Neuronal stem cell (in vitro differentiated cells): ENCODE measurements at regions not wholly inside any gene's neighbourhood (a gene's known extent, or its start where the extent isn't known, plus 50 kb on each side); places are given as distances from the start of the nearest gene placed in this dataset.

Experiments
- DNase-seq: peaks from one replicate; pipeline ENCODE4 v3.0.0-alpha.2; 2013; ENCODE audit warnings: low spot score
- H2AFZ ChIP-seq: one replicate; pipeline ENCODE4 v1.6.1; 2013; ENCODE audit warnings: mild to moderate bottlenecking, low read length, inconsistent platforms
- H2AK5ac ChIP-seq: 2 replicates; pipeline ENCODE4 v1.6.1; 2013; ENCODE audit warnings: low read depth, mild to moderate bottlenecking, inconsistent platforms, low read length, moderate library complexity, mixed read lengths
- H2BK120ac ChIP-seq: 2 replicates; pipeline ENCODE4 v1.6.1; 2013; ENCODE audit warnings: low read depth, mild to moderate bottlenecking, inconsistent platforms, low read length, moderate library complexity, mixed read lengths
- H2BK12ac ChIP-seq: one replicate; pipeline ENCODE4 v1.6.1; 2013; ENCODE audit warnings: low read length, inconsistent platforms
- H2BK15ac ChIP-seq: 2 replicates; pipeline ENCODE4 v1.6.1; 2013; ENCODE audit warnings: mild to moderate bottlenecking, low read length, inconsistent platforms, mixed read lengths
- H2BK5ac ChIP-seq: one replicate; pipeline ENCODE4 v1.6.1; 2013; ENCODE audit warnings: inconsistent platforms, mild to moderate bottlenecking, low read length, moderate library complexity
- H3K14ac ChIP-seq: one replicate; pipeline ENCODE4 v1.6.1; 2013; ENCODE audit warnings: low read length, inconsistent platforms
- H3K18ac ChIP-seq: 2 replicates; pipeline ENCODE4 v1.6.1; 2013; ENCODE audit warnings: low read length, inconsistent platforms
- H3K23ac ChIP-seq: 2 replicates; pipeline ENCODE4 v1.6.1; 2013; ENCODE audit warnings: low read depth, mild to moderate bottlenecking, mixed read lengths, low read length, inconsistent platforms; ENCODE audit not compliant: poor library complexity
- H3K27ac ChIP-seq: replicated peaks from 3 replicates; pipeline ENCODE4 v1.5.1; 2013; ENCODE audit warnings: low read length, inconsistent platforms
- H3K27me3 ChIP-seq, 3 experiments: 2 replicates each; pipeline ENCODE4 v1.6.1; 2013; ENCODE audit warnings: low read length in 3 of 3, mild to moderate bottlenecking in 2 of 3, inconsistent platforms in 1 of 3, low read depth in 1 of 3, mixed read lengths in 1 of 3, moderate library complexity in 1 of 3; ENCODE audit not compliant: control insufficient read depth in 3 of 3, insufficient read depth in 3 of 3
- H3K36me3 ChIP-seq, 2 donors: replicated peaks in 1 of 2; 2 replicates each; pipeline ENCODE4 v1.6.1; 2013; ENCODE audit warnings: low read length in 2 of 2; ENCODE audit not compliant: control insufficient read depth in 2 of 2, insufficient read depth in 2 of 2
- H3K4ac ChIP-seq: 2 replicates; pipeline ENCODE4 v1.6.1; 2013; ENCODE audit warnings: inconsistent platforms, mild to moderate bottlenecking, low read length, moderate library complexity
- H3K4me1 ChIP-seq, 2 donors: 1 replicate in 1 of 2; 2 replicates in 1 of 2; pipeline ENCODE4 v1.6.1; 2013; ENCODE audit warnings: low read length in 2 of 2, low read depth in 1 of 2; ENCODE audit not compliant: control insufficient read depth in 2 of 2, insufficient read depth in 1 of 2
- H3K4me2 ChIP-seq: one replicate; pipeline ENCODE4 v1.6.1; 2013; ENCODE audit warnings: mild to moderate bottlenecking, low read length, inconsistent platforms; ENCODE audit not compliant: insufficient read depth, poor library complexity, severe bottlenecking
- H3K4me3 ChIP-seq, 2 donors: 2 replicates each; pipeline ENCODE4 v1.5.1; 2013; ENCODE audit warnings: low read length in 2 of 2, mild to moderate bottlenecking in 2 of 2, inconsistent platforms in 1 of 2, moderate library complexity in 1 of 2
- H3K79me1 ChIP-seq: one replicate; pipeline ENCODE4 v1.6.1; 2013; ENCODE audit warnings: low read depth, mild to moderate bottlenecking, inconsistent platforms, low read length, moderate library complexity
- H3K9ac ChIP-seq: one replicate; pipeline ENCODE4 v1.6.1; 2013; ENCODE audit warnings: mild to moderate bottlenecking, low read depth, low read length, inconsistent platforms; ENCODE audit not compliant: poor library complexity
- H3K9me3 ChIP-seq, 2 donors: replicated peaks in 1 of 2; 2 replicates each; pipeline versions ENCODE3 to v1.6.1; 2013; ENCODE audit warnings: low read length in 2 of 2, mild to moderate bottlenecking in 2 of 2, inconsistent platforms in 1 of 2, low read depth in 1 of 2, mixed read lengths in 1 of 2, moderate library complexity in 1 of 2; ENCODE audit not compliant: control insufficient read depth in 2 of 2, insufficient read depth in 1 of 2
- H4K8ac ChIP-seq: one replicate; pipeline ENCODE4 v1.6.1; 2013; ENCODE audit warnings: low read depth, mild to moderate bottlenecking, inconsistent platforms, low read length, moderate library complexity
- H4K91ac ChIP-seq: one replicate; pipeline ENCODE4 v1.6.1; 2013; ENCODE audit warnings: low read length, low read depth, mild to moderate bottlenecking, inconsistent platforms; ENCODE audit not compliant: poor library complexity
- WGBS, 2 donors: extraction: QIAGEN DNeasy Blood & Tissue Kit; methylation state at CpG; one replicate each; pipeline ENCODE4 v1.1.7; 2013; ENCODE audit warnings: missing lambda C conversion rate in 2 of 2, mixed read lengths in 1 of 2; ENCODE audit not compliant: insufficient read length in 2 of 2, insufficient replicate concordance in 1 of 2; ENCODE audit errors: extremely low coverage in 2 of 2; 5-methylcytosine and 5-hydroxymethylcytosine counted together

GRCh38 chr17:70375813-70376770 is 206.8 kb downstream of the KCNJ2 start:
- Histone ChIP-seq H3K79me1 (no peaks in the 10 kb centered on the region), H3K27ac (no peak overlapping the region), H2BK12ac (no peak overlapping the region), H3K4me1 (no peaks in the 10 kb centered on the region), H3K18ac (no peak overlapping the region), H2BK15ac (no peak overlapping the region), H4K8ac (no peak overlapping the region), H3K4ac (no peak overlapping the region), H2AFZ (no peak overlapping the region), H3K36me3 (no peaks in the 10 kb centered on the region), H3K4me3 (no peak overlapping the region), H3K9me3 (no peaks in the 10 kb centered on the region), H3K23ac (no peak overlapping the region), H3K14ac (no peak overlapping the region), H3K27me3 (no peaks in the 10 kb centered on the region), H2AK5ac (no peak overlapping the region), H4K91ac (no peak overlapping the region), H3K9ac (no peak overlapping the region), H2BK5ac (no peak overlapping the region), H2BK120ac (no peak overlapping the region), H3K4me2 (no peak overlapping the region)
- WGBS, 2 donors = no CpG with 5 or more reads among the region's 4 CpGs
- no peak for DNase-seq

- H2BK120ac ChIP-seq = no peak overlapping the region
- H3K18ac ChIP-seq = no peak overlapping the region
- H3K14ac ChIP-seq = no peak overlapping the region
- WGBS, 2 donors = no CpG with 5 or more reads among the region's 4 CpGs
- no peak overlapping the region for H3K4ac ChIP-seq
- H3K9me3 ChIP-seq = no peaks in the 10 kb centered on the region
- H3K79me1 ChIP-seq = no peaks in the 10 kb centered on the region
- no peak overlapping the region for H2AK5ac ChIP-seq
- H2BK12ac ChIP-seq = no peak overlapping the region
- H3K23ac ChIP-seq = no peak overlapping the region
- H3K36me3 ChIP-seq = no peaks in the 10 kb centered on the region
- H2AFZ ChIP-seq = no peak overlapping the region
- H3K27me3 ChIP-seq = no peaks in the 10 kb centered on the region
- no peak overlapping the region for H4K8ac ChIP-seq
- no peak overlapping the region for H2BK5ac ChIP-seq
- H3K4me2 ChIP-seq = no peak overlapping the region
- H3K4me3 ChIP-seq = no peak overlapping the region
- H3K9ac ChIP-seq = no peak overlapping the region
- DNase-seq = no peak
- no peaks in the 10 kb centered on the region for H3K4me1 ChIP-seq
- no peak overlapping the region for H4K91ac ChIP-seq
- no peak overlapping the region for H2BK15ac ChIP-seq
- H3K27ac ChIP-seq = no peak overlapping the region
Observed at GRCh38 chr17:70377654-70378053, 208.3 kb downstream of the KCNJ2 start.

DNA sequence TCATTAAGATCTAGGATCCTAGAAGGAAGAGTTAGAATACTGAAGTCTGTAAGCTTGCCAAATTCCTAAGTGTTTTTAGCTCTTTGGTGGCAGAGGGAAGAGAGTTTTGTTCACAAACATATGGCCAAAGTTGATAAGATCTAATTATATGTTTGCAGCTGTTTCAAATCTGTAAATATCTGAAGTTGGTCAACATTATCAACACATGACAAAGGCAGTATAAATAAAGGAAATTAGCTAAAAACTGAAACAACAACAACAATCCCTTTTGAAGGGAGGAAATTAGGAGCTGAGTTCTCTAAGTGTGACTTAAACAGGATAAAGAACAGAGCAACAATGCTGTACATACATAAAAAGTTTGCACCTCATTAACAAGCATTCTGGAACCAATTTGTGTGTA is 208.7 kb downstream of the KCNJ2 start:
- Histone ChIP-seq H3K4me3 (no peak overlapping the region), H3K27ac (no peak overlapping the region), H2AK5ac (no peak overlapping the region), H4K91ac (no peak overlapping the region), H3K4ac (no peak overlapping the region), H2BK120ac (no peak overlapping the region), H3K4me1 (no peaks in the 10 kb centered on the region), H2BK5ac (no peak overlapping the region), H3K9ac (no peak overlapping the region), H3K18ac (no peak overlapping the region), H3K27me3 (no peaks in the 10 kb centered on the region), H3K14ac (no peak overlapping the region), H3K4me2 (no peak overlapping the region), H2BK15ac (no peak overlapping the region), H4K8ac (no peak overlapping the region), H2BK12ac (no peak overlapping the region), H3K23ac (no peak overlapping the region), H3K79me1 (no peaks in the 10 kb centered on the region), H3K36me3 (no peaks in the 10 kb centered on the region), H2AFZ (peak overlapping the region; percentile 31), H3K9me3 (no peaks in the 10 kb centered on the region)
- DNase-seq = no peak

DNA sequence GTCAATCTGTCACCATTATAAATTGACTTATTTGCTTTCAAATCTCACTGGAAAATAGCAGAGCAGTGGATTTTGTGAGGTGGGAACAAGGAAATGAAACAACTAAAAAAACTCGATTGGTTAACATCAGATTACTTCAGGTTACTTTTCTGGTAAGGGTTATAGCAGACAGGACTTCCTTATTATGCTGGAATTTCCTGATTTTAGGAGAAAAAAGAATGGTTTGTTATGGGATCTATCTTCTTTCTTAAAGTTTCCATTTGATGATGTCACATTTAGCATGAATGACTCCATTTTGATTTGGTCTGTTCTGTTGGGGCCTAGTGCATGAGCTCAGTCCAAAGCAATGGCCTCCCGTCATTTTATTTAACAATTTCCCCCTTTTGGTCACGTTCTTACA is 210.6 kb downstream of the KCNJ2 start:
- H4K91ac ChIP-seq = no peak overlapping the region
- H4K8ac ChIP-seq = no peak overlapping the region
- H3K18ac ChIP-seq = no peak overlapping the region
- H2AK5ac ChIP-seq = no peak overlapping the region
- no peak overlapping the region for H3K23ac ChIP-seq
- H3K79me1 ChIP-seq = no peaks in the 10 kb centered on the region
- H3K4me2 ChIP-seq = no peak overlapping the region
- H2AFZ ChIP-seq = no peak overlapping the region
- no peaks in the 10 kb centered on the region for H3K36me3 ChIP-seq
- DNase-seq = no peak
- WGBS, 2 donors = no CpG with 5 or more reads among the region's 3 CpGs
- H3K27ac ChIP-seq = no peak overlapping the region
- H3K9me3 ChIP-seq = no peaks in the 10 kb centered on the region
- H3K27me3 ChIP-seq = no peaks in the 10 kb centered on the region
- no peak overlapping the region for H3K4me3 ChIP-seq
- no peak overlapping the region for H3K9ac ChIP-seq
- no peak overlapping the region for H3K14ac ChIP-seq
- H2BK12ac ChIP-seq = no peak overlapping the region
- no peaks in the 10 kb centered on the region for H3K4me1 ChIP-seq
- H2BK5ac ChIP-seq = no peak overlapping the region
- no peak overlapping the region for H2BK15ac ChIP-seq
- H2BK120ac ChIP-seq = no peak overlapping the region
- H3K4ac ChIP-seq = no peak overlapping the region
